Retinal pigment epithelial cell (primary cell): ENCODE measurements at regions not wholly inside any gene's neighbourhood (a gene's known extent, or its start where the extent isn't known, plus 50 kb on each side); places are given as distances from the start of the nearest gene placed in this dataset.

ENCODE experiments used
- DNase-seq: peaks from one replicate; pipeline ENCODE4 v3.0.0-alpha.2; 2010; ENCODE audit warnings: low read depth
- H3K4me3 ChIP-seq: 2 replicates; pipeline ENCODE4 v1.5.1; 2011; ENCODE audit warnings: mild to moderate bottlenecking, low read length, control low read depth, moderate library complexity
- TF ChIP-seq, protein P1 (sequence below): conservative IDR thresholded peaks from 2 replicates; pipeline ENCODE4 v1.5.1; 2011; ENCODE audit warnings: low read depth, low read length, control low read depth, inconsistent platforms

DNA sequence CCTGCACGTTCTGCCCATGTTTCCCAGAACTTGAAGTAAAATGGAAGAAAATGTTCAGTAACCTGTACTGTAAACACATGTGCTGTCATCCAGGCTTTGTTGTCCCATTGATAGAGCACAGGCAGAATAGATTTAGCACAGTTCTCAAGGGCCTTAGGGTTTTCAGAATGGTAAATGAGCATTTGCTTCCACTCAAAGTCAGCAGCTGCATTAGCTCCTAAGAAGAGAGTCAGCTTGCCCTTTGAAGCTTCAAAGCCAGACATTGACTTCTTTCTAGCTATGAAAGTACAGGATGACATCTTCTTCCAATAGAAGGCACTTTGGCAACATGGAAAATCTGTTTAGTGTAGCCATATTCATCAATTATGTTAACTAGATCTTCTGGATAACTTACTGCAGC is 76.2 kb upstream of the TMEM108 start:
- no peak overlapping the region for H3K4me3 ChIP-seq
- no peak for DNase-seq
- TF ChIP-seq, protein P1, sequence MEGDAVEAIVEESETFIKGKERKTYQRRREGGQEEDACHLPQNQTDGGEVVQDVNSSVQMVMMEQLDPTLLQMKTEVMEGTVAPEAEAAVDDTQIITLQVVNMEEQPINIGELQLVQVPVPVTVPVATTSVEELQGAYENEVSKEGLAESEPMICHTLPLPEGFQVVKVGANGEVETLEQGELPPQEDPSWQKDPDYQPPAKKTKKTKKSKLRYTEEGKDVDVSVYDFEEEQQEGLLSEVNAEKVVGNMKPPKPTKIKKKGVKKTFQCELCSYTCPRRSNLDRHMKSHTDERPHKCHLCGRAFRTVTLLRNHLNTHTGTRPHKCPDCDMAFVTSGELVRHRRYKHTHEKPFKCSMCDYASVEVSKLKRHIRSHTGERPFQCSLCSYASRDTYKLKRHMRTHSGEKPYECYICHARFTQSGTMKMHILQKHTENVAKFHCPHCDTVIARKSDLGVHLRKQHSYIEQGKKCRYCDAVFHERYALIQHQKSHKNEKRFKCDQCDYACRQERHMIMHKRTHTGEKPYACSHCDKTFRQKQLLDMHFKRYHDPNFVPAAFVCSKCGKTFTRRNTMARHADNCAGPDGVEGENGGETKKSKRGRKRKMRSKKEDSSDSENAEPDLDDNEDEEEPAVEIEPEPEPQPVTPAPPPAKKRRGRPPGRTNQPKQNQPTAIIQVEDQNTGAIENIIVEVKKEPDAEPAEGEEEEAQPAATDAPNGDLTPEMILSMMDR, result no peak

DNA sequence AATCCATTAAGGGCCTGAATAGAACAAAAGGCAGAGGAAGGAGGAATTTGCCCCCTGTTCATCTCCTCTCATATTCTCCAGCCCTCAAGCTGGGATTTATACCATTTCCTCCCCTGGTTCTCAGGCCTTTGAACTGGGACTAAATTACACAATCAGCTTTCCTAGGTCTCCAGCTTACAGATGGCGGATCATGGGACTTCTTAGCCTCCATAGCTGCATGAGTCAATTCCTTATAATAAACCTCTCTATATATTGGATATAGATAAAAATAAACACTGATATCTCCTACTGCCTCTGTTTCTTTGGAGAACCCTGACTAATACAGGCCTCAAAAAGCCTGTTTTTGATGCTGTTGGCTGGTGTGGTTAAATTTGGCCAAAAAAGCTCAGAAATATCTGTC is 84.5 kb upstream of the TMEM108 start:
- TF ChIP-seq, protein P1, result no peak
- DNase-seq, result no peak
- no peak overlapping the region for H3K4me3 ChIP-seq

DNA sequence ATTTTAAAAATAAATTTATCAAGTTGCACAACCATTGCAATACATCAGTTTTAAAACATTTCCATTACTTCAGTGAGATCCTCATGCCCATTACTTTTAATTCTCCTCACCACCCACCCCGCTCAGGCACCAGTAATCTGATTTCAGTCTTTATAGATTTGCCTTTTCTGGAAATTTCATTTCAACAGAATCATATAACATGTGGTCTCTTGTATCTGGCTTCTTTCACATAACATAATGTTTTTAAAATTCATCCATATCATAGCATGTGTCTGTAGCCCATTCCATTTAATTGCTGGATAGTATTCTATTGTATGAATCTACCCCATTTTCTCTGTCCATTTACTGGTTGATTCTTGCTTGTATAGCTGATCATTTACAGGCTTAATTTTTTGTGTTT is 110.3 kb upstream of the TMEM108 start:
- no peak overlapping the region for H3K4me3 ChIP-seq
- TF ChIP-seq, protein P1, result no peak
- DNase-seq, result no peak

DNA sequence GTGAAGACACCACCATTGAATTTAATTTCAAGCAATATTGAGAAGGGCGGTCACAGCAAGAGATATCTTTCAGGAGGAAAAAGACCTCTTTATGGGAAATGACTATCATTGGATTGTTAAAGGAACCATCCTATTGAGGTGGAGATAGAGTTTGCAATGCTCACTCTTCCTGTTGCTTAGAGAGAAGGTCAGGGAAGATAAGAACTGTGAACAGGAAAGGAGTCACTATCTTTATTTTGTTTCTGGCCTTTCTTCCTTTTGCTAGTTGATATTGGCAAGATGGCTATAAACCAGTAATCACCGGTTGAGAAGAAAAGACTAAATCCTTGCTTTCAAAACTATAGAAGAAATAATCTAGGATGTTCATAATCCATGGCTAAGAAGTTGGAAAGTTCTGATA is 112.1 kb upstream of the TMEM108 start:
- TF ChIP-seq, protein P1, result no peak
- no peak overlapping the region for H3K4me3 ChIP-seq
- no peak for DNase-seq

DNA sequence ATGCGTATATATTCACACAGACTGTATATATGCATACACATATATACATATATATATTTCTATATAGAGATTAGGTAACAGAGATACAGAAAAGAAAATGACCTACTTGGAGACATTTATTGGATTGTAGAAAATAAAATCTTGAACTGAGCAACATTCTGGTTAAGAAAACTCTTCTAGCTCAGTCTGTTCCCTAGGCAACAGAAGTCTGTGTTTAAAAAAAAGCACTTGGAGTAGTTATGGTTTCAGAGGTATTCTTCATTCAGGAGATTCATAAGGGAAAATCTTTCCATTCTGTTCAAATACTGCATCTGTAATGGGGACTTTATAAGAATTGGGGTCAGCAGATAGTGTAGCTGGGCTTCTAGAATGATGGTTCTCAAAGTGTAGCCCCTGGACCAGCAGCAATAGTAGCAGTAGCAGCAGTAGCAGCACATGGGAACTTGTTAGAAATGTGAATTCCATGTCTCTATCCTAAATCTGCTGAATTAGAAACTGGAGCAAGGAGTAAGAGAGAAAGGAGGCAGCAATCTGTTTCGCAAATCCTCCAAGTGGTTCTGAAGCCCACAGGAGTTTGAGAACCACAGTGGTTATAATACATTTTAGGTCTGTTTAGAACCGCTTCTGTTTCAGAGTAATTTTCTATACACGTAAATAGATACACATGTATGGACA is 112.8 kb upstream of the TMEM108 start:
- DNase-seq, result no peak
- TF ChIP-seq, protein P1, result no peak
- H3K4me3 ChIP-seq, result no peak overlapping the region

DNA sequence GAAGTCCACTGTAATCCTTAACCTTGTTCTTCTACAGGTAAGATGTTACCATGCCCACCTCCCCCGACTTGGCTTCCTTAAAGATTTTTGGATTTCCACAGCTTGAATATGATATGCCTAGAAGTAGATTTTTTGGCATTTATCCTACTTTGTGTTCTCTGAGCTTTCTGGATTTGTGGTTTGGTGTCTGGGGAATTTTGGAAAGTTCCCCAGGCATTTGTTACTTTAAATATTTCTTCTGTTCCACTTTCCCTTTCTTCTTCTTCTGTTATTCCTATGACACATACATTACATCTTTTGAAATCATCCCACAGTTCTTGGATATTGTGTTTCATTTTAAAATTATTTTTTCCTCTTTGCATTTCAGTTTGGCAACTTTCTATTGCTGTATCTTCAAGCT is 122.1 kb upstream of the TMEM108 start:
- H3K4me3 ChIP-seq, result no peak overlapping the region
- TF ChIP-seq, protein P1, result no peak
- no peak for DNase-seq

DNA sequence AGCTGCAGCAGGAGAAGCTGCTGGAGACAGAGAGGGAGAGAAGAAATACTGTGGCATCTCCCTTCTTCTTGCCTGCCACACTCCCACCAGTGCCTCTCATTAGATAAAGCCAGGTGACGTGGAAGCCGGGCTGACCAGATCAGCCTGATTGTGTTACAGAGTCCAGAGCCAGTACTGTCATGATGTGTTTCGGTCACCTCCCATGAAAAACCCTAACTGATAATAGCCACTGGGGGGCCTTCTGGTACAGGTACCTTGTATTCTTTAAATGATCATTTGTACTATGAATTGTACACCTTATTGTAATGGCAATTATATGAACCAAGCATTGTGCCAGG is 125.8 kb upstream of the TMEM108 start:
- no peak for DNase-seq
- TF ChIP-seq, protein P1, result no peak

More for the DNA sequence above, 125.8 kb upstream of the TMEM108 start:
- no peak overlapping the region for H3K4me3 ChIP-seq
